ENCODE measurements at regions not wholly inside any gene's neighbourhood (a gene's known extent, or its start where the extent isn't known, plus 50 kb on each side); places are given as distances from the start of the nearest gene placed in this dataset.

DNA sequence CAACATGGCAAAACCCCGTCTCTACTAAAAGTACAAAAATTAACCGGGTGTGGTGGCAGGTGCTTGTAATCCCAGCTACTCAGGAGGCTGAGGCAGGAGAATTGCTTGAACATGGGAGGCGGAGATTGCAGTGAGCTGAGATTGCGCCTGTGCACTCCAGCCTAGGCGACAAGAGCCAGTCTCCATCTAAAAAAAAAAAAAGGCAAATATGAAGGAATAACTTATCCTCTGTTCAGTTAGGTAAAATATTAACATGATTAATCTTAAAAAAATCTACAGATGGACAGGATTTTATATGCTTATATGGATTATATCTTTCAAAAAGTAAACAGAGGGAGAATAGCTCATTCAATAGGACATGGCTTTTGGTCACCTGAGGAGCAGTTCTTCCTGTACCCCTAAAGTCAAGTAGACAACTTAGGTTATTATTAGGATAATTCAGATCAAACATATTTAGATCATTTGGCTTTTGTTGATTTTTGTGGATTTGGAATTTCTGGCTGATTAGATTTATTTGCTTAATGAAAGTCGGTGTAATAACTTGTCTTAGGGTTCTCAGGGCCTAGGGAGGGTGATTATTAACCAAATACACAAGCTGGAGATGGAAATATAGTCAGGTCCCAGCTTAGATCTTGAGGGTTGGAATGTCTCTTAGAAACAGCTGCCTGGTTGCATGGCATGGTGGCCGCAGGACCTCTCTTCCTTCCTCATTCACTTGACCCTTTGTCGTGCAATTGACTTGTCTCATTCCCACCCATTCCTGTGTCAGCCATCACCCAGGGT is 82.1 kb upstream of the ONECUT1 start (continued):
- TF ChIP-seq MAX (IDR thresholded peaks at IDR 0.05) (no peak), SP1 (IDR thresholded peaks at IDR 0.05; ENCODE audit: low read depth) (no peak), FOSL1 (IDR thresholded peaks at IDR 0.05; ENCODE audit: low read depth) (no peak), ATF3 (IDR thresholded peaks at IDR 0.05) (no peak), RAD21 (IDR thresholded peaks at IDR 0.05; ENCODE audit: low read depth) (no peak), POLR2AphosphoS5 (IDR thresholded peaks at IDR 0.05; ENCODE audit: low read depth, low read length) (no peak), CTCF (IDR thresholded peaks at IDR 0.05 in 2 of 3, conservative IDR thresholded peaks at IDR 0.05 in 1 of 3; ENCODE audit: borderline replicate concordance in 1 of 3, insufficient read depth in 1 of 3, low read depth in 2 of 3, low read length in 2 of 3) (no peak)

- Histone ChIP-seq H3K9me2 (ENCODE audit: insufficient read depth) (no peaks in the 10 kb centered on the region), H3K4me3 (replicated peaks in 1 of 2; ENCODE audit: low read depth in 1 of 2, low read length in 2 of 2) (no peak overlapping the region), H3K9ac (ENCODE audit: low read length) (no peak overlapping the region), H3K9me3 (ENCODE audit: control insufficient read depth in 1 of 2, insufficient read depth in 1 of 2, low read depth in 1 of 2, low read length in 2 of 2) (no peaks in the 10 kb centered on the region), H3K79me2 (ENCODE audit: insufficient read depth, low read length) (no peaks in the 10 kb centered on the region), H3K36me3 (ENCODE audit: control insufficient read depth in 1 of 2, insufficient read depth in 2 of 2, low read length in 2 of 2) (no peaks in the 10 kb centered on the region), H2AFZ (ENCODE audit: low read depth, low read length, poor library complexity, severe bottlenecking) (no peak overlapping the region), H3K27ac (ENCODE audit: low read depth, low read length) (no peak overlapping the region), H3K4me2 (ENCODE audit: low read length) (no peak overlapping the region), H4K20me1 (ENCODE audit: insufficient read depth) (no peaks in the 10 kb centered on the region), H3K4me1 (ENCODE audit: control insufficient read depth in 1 of 2, insufficient read depth in 2 of 2, low read length in 2 of 2) (no peaks in the 10 kb centered on the region), H3K27me3 (ENCODE audit: insufficient read depth, low read length) (peaks cover 29% of the 10 kb centered on the region)
- intact Hi-C loops (cut with micrococcal nuclease): no loop called here
- no peak for ATAC-seq
- DNase-seq (ENCODE audit: low read depth, low spot score): no peak
- POLR2A ChIA-PET: no interaction called here
- CTCF ChIA-PET: no interaction called here
- BruUV-seq (replicated peaks): no TSS peak
- TF ChIP-seq, protein P1, sequence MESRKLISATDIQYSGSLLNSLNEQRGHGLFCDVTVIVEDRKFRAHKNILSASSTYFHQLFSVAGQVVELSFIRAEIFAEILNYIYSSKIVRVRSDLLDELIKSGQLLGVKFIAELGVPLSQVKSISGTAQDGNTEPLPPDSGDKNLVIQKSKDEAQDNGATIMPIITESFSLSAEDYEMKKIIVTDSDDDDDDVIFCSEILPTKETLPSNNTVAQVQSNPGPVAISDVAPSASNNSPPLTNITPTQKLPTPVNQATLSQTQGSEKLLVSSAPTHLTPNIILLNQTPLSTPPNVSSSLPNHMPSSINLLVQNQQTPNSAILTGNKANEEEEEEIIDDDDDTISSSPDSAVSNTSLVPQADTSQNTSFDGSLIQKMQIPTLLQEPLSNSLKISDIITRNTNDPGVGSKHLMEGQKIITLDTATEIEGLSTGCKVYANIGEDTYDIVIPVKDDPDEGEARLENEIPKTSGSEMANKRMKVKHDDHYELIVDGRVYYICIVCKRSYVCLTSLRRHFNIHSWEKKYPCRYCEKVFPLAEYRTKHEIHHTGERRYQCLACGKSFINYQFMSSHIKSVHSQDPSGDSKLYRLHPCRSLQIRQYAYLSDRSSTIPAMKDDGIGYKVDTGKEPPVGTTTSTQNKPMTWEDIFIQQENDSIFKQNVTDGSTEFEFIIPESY (IDR thresholded peaks at IDR 0.05; ENCODE audit: extremely low read depth, insufficient replicate concordance, low read length): no peak
- TF ChIP-seq SRF (IDR thresholded peaks at IDR 0.05; ENCODE audit: low read depth) (no peak), EZH2 (IDR thresholded peaks at IDR 0.05) (no peak)
- RAD21 ChIA-PET (ENCODE audit: low non-redundant PET in 1 of 2, low total read pairs in 2 of 2, uncharacterized antibody in 2 of 2, unreplicated experiment in 2 of 2): interaction anchor here in 1 of 2 experiments (0.6 kb wide), 1 partner anchor 613 kb away, joined by 3 read pairs; no protein-coding TSS in a partner anchor
Measured at GRCh38 chr15:52870015-52870414, 79.9 kb upstream of the ONECUT1 start.
